OCI-M2 (cell line): ENCODE measurements at regions not wholly inside any gene's neighbourhood (a gene's known extent, or its start where the extent isn't known, plus 50 kb on each side); places are given as distances from the start of the nearest gene placed in this dataset.
"Not testable (repeated sequence)": the region's sequence is repeated elsewhere in the genome, so short reads cannot be mapped to it uniquely, and the experiment has no call there.

Experiments used
- DNase-seq: peaks from one replicate; lab custom pipeline; 2025; ENCODE audit not compliant: unreplicated experiment; lab: John Stamatoyannopoulos, UW

DNA sequence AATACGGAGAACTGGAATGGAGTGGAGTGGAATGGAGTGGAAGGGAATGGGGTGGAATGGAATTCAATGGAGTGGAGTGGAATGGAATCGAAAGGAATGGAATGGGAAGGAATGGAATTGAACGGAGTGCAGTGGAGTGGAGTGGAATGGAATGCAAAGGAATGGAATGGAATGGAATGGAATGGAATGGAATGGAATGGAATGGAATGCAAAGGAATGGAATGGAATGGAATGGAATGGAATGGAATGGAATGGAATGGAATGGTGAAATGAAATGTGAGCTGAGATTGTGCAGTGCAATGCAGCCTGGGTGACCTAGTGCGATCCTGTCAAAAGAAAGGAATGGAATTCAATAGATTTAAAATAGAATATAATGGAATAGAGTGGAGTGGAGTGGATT is 357.3 kb upstream of the WSB1 start:
- DNase-seq: not testable (repeated sequence)

DNA sequence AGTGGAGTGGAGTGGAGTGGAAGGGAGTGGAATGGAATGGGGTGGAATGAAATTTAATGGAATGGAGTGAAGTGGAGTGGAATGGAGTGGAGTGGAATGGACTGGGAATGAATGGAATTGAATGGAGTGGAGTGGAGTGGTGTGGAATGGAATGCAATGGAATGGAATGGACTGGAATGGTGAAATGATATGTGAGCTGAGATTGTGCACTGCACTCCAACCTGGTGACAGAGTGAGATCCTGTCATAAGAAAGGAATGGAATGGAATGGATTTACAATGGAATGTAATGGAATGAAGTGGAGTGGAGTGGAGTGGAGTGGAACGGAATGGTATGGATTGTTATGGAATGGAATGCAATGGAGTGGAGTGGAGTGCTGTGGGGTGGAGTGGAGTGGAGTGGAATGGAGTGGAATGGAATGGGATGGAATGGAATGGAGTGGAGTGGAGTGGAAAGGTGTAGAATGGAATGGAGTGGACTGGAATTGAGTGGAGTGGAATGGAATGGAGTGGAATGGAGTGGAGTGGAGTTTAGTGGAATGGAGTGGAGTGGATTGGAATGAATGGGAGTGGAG is 356.1 kb upstream of the WSB1 start:
- DNase-seq: not testable (repeated sequence)

DNA sequence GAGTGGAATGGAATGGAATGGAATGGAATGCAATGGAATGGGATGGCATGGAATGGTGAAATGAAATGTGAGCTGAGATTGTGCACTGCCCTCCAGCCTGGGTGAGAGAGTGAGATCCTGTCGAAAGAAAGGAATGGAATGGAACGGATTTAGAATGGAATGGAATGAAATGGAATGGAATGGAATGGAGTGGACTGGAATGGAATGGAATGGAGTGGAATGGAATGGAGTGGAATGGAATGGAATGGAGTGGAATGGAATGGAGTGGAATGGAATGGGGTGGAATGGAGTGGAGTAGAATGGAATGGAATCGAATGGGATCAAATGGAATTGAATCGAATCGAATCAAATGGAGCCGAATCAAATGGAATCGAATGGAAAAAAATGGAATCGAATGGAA is 354.2 kb upstream of the WSB1 start:
- DNase-seq: not testable (repeated sequence)

DNA sequence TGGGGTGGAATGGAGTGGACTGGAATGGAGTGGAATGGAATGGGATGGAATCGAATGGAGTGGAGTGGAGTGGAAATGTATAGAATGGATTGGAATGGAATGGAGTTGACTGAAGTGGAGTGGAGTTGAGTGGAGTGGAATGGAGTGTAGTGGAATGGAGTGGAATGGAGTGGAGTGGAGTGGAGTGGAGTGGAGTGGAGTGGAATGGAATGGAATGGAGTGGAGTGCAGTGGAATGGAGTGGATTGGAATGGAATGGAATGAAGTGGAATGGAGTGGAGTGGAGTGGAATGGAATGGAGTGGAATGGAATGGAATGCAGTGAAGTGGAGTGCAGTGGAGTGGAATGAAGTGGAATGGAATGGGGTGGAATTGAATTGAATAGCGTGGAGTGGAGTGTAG is 353.3 kb upstream of the WSB1 start:
- DNase-seq: not testable (repeated sequence)

DNA sequence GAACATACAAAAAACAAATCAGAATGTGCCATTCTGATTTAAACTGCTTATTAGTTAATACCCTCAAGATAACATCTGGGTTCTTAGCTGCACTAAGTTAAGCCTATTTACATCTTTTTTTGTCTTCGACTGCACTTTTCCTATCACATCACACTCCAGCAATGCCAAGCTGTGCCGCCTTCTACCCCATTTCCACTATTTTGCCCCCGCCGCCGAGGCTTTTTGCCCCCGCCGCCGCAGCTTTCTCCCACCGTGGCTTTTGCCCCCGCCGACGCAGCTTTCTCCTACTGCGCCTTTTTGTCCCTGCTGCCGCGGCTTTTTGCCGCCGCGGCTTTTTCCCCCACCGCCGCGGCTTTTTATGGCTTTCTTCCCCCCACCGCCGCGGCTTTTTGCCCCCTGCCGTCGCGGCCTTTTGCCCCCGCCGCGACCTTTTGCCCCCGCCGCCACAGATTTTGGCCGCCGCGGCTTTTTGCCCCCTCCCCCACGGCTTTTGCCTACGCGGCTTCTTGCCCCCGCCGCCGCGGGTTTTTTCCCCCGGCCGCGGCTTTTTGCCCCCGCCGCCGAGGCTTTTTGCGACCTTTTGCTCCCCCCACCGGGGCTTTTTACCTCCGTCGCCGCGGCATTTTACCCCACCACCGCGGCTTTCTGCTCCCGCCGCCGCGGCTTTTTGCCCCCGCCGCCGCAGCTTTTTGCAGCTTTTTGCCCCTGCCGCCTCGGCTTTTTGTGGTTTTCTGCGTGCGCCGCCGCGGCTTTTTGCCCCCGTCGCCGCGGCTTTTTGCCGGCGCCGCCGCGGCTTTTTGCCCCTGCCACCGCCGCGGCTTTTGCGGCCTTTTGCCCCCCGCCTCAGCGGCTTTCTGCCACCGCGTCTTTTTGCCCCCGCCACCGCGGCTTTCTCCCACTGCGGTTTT is 331.4 kb upstream of the WSB1 start:
- no peak for DNase-seq

DNA sequence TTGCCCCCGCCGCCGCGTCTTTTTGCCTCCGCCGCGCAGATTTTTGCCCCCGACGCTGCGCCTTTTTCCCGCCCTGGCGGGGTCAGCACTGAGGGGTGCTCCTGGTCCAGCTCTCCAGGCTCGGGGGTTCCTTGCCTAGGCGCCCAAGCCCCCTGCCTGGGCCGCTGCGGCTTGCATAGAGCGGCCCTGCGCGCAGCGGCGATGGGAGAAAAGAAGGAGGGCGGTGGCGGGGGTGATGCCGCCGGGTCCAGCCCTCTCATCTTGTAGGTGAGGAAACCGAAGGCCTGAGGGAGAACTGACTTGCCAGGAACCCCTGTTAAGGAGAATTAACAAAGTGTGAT is 330.8 kb upstream of the WSB1 start:
- DNase-seq: no peak

DNA sequence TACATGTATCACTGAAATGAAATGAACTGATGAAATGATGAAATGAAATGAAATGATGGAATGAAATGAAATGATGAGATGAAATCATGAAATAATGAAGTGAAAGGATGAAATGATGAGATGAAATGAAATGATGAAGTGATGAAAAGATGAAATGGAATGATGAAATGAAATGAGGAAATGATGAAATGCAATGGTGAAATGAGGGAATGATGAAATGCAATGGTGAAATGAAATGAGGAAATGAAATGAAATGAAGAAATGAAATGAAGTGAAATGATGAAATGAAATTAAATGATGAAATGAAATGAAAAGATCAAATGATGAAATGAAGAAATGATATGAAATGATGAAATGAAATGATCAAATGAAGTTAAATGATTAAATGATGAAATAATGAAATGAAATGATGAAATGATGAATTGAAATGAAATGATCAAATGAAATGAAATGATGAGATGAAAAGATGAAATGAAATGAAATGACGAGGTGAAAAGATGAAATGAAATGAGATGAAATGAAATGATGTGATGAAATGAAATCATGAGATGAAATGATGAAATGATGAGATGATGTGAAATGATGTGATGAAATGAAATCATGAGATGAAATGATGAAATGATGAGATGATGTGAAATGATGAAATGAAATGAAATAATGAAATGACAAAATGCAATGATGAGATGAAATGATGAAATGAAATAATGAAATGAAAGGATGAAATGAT is 327.9 kb upstream of the WSB1 start:
- not testable (repeated sequence) for DNase-seq

DNA sequence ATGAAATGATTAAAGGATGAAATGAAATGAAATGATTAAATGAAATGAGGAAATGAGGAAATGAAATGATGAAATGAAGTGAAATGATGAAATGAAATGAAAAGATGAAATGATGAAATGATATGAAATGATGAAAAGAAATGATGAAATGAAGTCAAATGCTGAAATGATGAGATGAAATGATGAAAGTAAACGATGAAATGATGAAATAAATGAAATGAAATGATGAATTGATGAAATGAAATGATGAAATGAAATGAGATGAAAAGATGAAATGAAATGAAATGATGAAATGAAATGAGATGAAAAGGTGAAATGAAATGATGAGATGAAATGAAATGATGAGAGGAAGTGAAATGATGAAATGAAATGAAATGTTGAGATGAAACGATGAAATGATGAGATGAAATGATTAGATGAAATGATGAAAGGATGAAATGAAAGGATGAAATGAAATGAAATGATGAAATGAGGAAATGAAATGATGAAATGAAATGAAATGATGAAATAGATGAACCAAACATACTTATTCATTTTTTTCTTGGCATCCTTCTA is 327.2 kb upstream of the WSB1 start:
- DNase-seq: not testable (repeated sequence)

DNA sequence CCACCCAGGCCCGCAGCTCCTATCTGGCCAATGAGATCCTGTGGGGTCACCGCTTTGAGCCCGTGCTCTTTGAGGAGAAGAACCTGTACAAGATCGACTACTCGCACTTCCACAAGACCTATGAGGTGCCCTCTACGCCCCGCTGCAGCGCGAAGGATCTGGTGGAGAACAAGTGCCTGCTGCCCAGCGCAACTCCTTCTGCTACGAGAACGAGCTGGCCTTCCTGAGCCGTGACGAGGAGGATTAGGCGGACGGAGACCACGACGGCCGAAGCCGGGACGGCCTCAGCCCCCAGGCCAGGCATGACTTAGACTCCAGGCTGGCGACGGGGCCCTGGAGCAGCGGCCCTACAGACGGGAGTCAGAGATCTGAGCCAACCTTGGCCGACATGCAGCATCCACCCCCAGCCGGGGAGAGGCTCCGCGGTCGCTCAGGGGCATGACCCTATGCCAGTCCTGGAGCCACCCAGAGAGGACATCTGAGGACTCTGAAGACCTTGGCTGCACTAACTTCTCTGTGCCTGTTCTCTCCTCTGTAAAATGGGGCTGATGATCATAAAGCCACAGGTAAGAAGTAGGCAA is 312.0 kb upstream of the WSB1 start:
- not testable (repeated sequence) for DNase-seq

DNA sequence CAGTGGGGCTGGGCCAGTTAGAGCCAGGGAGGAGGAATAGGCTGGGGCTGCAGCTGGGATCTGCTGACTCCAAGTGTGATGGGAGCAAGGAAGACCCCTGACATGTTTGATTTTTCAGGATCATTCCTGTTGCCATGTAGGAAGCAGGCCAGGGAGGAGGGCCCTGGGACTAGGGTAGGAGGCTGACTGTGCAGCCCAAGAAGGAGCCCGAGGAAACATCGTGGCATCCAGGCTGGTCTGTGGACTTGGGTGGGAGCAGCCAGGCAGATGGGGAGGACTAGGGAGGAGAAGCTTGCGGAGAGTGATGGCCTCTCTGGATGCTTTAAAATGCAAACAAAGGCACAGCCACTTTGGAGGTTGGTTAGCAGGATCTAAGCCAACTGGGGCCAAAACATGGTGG is 311.4 kb upstream of the WSB1 start:
- DNase-seq: not testable (repeated sequence)

DNA sequence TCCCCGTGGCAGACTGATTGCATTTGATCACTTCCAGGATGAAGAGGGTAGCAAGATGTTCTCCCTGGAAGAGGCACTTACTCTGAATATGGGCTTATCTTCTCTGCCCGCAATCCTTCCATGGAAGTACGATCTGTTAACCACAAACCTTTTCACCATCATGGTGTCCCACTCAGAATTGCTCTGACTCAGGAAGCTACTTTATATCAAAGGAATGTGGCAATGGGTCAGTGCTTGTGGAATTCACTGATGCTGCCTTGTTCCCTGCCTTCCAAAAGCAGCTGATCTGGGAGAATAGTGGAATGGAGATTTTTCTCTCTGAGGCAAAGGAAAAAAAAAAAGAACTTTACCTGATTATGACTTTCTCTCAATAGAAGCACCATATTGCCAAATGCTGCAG is 306.1 kb upstream of the WSB1 start:
- DNase-seq: not testable (repeated sequence)

DNA sequence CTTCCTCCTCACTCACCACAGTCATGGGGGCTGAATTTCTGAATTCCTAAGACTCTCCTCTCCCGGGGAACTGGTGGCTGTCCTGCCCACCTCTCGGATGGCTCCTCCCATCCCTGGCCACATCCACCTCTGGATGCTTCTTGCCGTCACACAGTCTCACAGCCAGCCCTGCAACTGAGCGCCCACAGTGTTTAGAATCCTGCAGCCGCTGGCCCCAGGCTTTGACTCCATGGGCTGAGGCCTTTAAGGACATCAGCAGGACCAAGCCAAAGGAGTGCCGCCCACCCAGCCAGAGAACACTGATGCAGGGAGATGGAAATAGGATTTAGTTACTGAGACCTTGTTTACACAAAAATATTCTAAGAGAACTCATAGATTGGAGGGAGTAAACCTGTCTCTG is 299.3 kb upstream of the WSB1 start:
- not testable (repeated sequence) for DNase-seq

DNA sequence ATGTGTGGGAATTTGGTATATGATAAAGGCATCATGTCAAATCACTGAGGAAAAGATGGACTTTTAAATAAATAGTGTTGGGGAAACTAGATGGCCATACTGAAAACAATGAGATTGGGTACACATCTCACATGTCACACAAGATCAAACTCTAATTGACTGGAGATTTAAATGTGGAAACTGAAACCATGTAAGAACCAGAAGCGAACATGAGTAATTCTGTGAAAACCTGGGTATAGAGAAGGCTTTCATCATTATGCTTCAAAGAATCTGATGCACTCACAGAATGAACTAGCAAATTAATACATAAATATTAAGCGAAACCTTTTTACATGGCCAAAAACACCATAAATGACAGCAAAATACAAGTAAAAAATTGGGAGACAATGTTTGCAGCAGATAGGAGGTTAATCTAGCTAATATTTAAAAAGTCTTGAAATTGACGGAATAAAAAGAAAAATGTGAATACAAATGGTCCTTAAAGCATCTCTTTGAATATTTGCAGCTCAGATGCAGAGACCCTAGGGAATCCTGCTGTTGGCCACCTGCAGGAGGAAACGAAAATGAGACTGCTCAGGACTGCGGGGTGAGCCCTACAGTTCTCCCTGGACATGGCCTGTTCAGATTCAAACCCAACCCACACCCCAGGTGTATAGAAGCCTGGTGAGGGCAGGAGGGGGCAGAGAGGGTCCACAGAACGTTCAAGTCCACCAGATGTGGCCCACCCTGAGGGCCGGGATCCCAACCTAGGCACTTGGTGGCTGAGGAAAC is 297.6 kb upstream of the WSB1 start:
- DNase-seq: not testable (repeated sequence)

DNA sequence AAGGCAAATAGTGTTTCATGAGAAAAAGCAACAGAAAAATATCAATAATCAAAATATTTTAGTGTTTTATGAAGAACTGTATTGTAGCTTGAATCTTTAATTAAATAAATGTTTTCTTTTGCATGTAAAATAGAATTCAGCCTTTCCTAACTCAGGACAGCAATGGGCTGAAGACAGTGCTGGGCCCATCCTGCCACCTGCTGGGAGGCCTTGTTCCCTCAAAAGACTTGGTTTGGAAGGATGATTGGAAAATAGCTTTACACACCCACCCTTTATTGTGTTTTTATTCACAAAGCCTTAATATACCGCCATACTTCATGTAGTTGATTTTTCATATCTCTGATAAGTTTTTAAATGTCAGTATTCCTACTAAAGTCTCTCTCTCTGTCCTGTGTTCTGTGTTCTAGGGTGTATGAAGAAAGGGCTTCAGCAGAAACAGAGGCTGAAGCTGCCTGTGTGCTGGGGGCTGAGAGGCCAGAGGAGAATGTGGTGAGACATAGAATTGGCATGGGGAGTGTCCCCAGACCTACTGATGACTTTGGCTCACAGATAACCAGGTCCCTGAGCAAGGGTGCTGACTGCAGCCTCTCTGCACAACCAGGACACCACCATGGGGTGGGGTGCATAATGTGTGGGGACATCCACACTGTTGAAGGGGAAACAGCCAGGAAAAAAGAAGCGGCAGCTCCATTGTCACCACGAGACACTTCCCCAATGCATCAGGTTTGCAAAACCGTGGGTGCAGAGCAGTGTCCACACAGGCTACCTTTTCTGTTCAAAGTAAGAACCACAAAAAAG is 286.0 kb upstream of the WSB1 start:
- not testable (repeated sequence) for DNase-seq

DNA sequence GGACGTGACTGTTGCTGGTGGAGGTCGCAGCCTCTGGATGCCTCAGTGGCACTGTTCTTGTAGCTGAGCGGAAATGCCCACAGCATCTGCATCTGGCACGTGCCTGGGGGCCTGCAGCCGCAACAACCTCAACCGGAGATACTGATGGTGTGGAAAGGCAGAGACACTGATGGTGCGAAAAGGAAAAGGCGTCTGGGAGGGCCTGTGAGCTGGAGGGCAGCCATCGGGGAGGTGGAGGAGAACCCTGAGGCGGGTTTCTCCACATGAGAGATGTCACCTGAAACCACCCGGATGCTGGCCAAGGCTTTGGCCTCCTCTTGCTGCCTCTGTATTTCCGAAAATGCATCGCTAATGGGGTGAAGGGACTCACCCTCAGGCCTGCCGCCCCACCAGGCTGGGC is 284.8 kb upstream of the WSB1 start:
- DNase-seq: no peak

DNA sequence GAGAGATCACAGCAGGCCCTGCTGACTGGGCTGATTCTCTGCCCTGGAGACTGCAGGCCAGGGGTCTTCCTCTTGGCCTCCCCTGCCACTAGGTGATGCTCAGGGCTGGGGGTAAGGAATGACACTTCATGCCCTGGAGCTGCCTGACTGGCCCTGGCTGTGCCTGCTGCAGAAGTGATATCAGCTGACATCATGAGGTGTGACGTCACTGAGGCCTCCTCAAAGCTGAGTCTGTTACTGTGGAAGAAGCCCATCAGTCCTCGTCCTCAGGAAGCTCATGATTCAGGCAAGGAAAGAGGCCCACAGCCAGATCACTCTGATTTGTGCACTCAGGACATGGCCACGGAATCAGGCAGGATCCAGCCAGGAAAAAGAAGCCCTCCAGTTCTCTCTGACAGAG is 283.8 kb upstream of the WSB1 start:
- DNase-seq: not testable (repeated sequence)

DNA sequence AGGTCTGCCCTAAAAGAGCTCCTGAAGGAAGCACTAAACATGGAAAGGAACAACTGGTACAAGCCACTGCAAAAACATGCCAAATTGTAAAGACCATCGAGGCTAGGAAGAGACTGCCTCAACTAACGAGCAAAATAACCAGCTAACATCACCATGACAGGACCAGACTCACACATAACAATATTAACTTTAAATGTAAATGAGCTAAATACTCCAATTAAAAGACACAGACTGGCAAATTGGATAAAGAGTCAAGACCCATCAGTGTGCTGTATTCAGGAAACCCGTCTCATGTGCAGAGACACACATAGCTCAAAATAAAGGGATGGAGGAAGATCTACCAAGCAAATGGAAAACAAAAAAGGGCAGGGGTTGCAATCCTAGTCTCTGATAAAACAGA is 263.4 kb upstream of the WSB1 start:
- not testable (repeated sequence) for DNase-seq

DNA sequence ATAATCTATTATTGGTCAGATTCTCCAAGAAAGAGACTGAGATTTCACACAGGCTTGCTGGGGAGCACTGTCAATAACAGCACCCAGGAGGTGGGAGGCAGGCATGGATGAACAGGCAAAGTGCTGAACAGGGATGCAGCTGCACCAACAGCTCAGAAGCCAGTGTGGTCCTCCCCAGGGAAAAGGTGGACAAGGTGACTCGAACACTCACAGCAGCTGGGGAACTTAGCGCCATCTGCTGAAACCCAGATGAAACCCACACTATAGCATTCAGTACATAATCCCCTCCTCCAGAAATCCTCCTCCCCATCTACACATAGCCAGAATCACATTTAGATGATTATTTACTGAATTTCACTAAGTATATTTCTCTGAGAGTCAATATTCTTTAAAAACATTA is 255.2 kb upstream of the WSB1 start:
- no peak for DNase-seq

DNA sequence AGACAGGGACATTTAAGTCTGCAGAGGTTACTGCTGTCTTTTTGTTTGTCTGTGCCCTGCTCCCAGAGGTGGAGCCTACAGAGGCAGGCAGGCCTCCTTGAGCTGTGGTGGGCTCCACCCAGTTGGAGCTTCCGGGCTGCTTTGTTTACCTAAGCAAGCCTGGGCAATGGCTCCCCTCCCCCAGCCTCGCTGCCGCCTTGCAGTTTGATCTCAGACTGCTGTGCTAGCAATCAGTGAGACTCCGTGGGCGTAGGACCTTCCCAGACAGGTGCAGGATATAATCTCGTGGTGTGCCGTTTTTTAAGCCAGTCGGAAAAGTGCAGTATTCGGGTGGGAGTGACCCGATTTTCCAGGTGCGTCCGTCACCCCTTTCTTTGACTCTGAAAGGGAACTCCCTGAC is 248.9 kb upstream of the WSB1 start:
- not testable (repeated sequence) for DNase-seq
